Mucosa of rectum (tissue), 2 donors: ENCODE measurements at regions not wholly inside any gene's neighbourhood (a gene's known extent, or its start where the extent isn't known, plus 50 kb on each side); places are given as distances from the start of the nearest gene placed in this dataset.

ENCODE experiments used
- H3K27ac ChIP-seq, 2 donors: one replicate each; pipeline ENCODE4 v1.7.0; 2013; ENCODE audit warnings: inconsistent platforms in 2 of 2, low read depth in 2 of 2, low read length in 2 of 2
- H3K27me3 ChIP-seq, 2 donors: one replicate each; pipeline ENCODE4 v1.7.0; 2013; ENCODE audit warnings: low read length in 2 of 2; ENCODE audit not compliant: control insufficient read depth in 2 of 2, insufficient read depth in 2 of 2
- H3K36me3 ChIP-seq, 2 donors: one replicate each; pipeline ENCODE4 v1.7.0; 2013; ENCODE audit warnings: low read length in 2 of 2; ENCODE audit not compliant: control insufficient read depth in 2 of 2, insufficient read depth in 2 of 2
- H3K4me1 ChIP-seq, 2 donors: one replicate each; pipeline ENCODE4 v1.7.0; 2013; ENCODE audit warnings: low read length in 2 of 2, mild to moderate bottlenecking in 1 of 2; ENCODE audit not compliant: control insufficient read depth in 2 of 2, insufficient read depth in 2 of 2
- H3K4me3 ChIP-seq, 2 donors: one replicate each; pipeline ENCODE4 v1.7.0; 2013; ENCODE audit warnings: low read length in 2 of 2
- H3K9ac ChIP-seq, 2 donors: one replicate each; pipeline ENCODE4 v1.7.0; 2013; ENCODE audit warnings: low read length in 2 of 2, low read depth in 1 of 2, mild to moderate bottlenecking in 1 of 2
- H3K9me3 ChIP-seq, 2 donors: one replicate each; pipeline ENCODE4 v1.7.0; 2013; ENCODE audit warnings: low read length in 2 of 2; ENCODE audit not compliant: control insufficient read depth in 2 of 2
- donor health status: healthy.
- donor health status: Normal muscosa, but diverticular disease.

GRCh38 chr4:79652738-79653137 is 244.7 kb upstream of the GK2 start:
- H3K27me3 ChIP-seq: no peaks in the 10 kb centered on the region
- H3K36me3 ChIP-seq: no peaks in the 10 kb centered on the region
- no peak overlapping the region for H3K27ac ChIP-seq

DNA sequence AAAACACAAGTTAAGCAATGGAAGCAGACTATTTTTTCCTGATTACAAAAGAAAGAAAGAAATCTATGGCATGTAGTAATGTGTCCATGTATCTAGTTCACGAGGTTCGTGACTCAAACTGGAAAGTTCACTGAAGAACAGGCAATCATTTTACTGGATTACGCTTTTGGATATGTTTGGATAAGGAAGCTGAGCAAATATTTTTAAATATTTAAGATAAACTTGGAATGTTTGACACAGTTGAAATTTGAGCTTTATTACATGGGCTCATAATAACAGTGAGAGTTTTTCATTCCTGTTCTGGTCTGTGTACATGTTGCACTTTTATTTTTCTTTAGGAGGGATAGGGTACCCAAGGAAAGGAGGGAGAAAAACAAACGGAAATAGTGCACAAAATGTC is 244.2 kb upstream of the GK2 start:
- Histone ChIP-seq H3K27ac (no peak overlapping the region), H3K36me3 (no peaks in the 10 kb centered on the region), H3K9me3 (no peaks in the 10 kb centered on the region), H3K27me3 (no peaks in the 10 kb centered on the region), H3K4me3 (no peak overlapping the region), H3K9ac (no peak overlapping the region), H3K4me1 (peaks cover 0 to 3% of the 10 kb centered on the region in 2 donors)

More at GRCh38 chr4:79652738-79653137, 244.7 kb upstream of the GK2 start:
- Histone ChIP-seq H3K4me1 (peaks cover 0 to 3% of the 10 kb centered on the region in 2 donors), H3K9me3 (no peaks in the 10 kb centered on the region), H3K4me3 (no peak overlapping the region), H3K9ac (no peak overlapping the region)

- no peak overlapping the region for H3K4me3 ChIP-seq
- no peaks in the 10 kb centered on the region for H3K27me3 ChIP-seq
- H3K27ac ChIP-seq: no peak overlapping the region
- H3K4me1 ChIP-seq: peaks cover 0 to 3% of the 10 kb centered on the region in 2 donors
- no peak overlapping the region for H3K9ac ChIP-seq
- no peaks in the 10 kb centered on the region for H3K9me3 ChIP-seq
- H3K36me3 ChIP-seq: no peaks in the 10 kb centered on the region
These were observed 243.4 kb upstream of the GK2 start for GRCh38 chr4:79651456-79651855.

DNA sequence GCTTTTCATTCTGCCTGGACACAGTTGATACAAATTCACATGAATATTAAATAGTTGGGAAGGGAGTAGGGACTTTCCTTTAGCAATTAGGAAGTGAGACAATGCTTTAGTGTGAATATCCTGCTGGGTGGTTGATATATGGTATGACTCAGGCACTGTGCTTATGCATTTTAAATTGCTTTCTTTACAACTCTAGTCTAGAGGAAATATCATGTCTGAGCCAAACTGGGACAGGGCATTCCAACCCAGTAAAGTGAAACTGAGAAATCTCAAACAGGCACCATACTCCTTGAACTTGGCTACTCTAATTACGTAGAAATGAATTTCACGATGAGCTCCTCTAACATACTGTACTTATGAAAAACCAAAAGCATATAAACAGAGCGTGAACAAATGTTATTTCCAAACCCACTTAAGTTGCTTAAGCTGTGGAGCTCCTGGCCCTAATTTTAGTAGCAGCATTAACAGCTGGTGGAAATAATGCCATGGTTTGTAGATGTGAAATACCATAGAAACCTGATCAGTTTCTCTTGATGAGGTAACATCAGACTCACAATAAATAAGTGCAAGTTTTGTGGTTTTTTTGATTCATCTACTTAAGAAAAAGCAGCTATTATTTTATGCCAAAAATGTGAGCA is 242.9 kb upstream of the GK2 start:
- H3K36me3 ChIP-seq: no peaks in the 10 kb centered on the region
- H3K9me3 ChIP-seq: no peaks in the 10 kb centered on the region
- H3K27ac ChIP-seq: no peak overlapping the region
- H3K4me1 ChIP-seq: peaks cover 0 to 3% of the 10 kb centered on the region in 2 donors
- no peaks in the 10 kb centered on the region for H3K27me3 ChIP-seq
- H3K9ac ChIP-seq: no peak overlapping the region
- H3K4me3 ChIP-seq: no peak overlapping the region

DNA sequence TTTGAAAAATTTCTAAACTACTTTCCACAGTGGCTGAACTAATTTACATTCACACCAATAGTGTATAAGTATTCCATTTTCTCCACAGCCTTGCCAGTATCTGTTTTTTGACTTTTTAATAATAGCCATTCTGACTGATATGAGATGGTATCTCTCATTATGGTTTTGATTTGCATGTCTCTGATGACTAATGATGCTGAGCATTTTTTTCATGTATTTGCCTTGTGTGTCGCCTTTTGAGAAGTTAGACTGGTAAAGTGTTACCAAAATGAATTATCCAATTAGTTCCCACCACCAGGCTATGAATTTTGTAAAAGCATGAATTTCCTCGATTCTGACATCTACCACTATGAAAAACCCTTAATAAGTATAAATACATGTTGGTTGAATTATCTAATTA is 242.2 kb upstream of the GK2 start:
- H3K9me3 ChIP-seq: no peaks in the 10 kb centered on the region
- H3K9ac ChIP-seq: no peak overlapping the region
- no peak overlapping the region for H3K4me3 ChIP-seq
- H3K27me3 ChIP-seq: no peaks in the 10 kb centered on the region
- H3K36me3 ChIP-seq: no peaks in the 10 kb centered on the region
- no peak overlapping the region for H3K27ac ChIP-seq
- peaks cover 0 to 3% of the 10 kb centered on the region in 2 donors for H3K4me1 ChIP-seq

- no peaks in the 10 kb centered on the region for H3K27me3 ChIP-seq
- no peaks in the 10 kb centered on the region for H3K36me3 ChIP-seq
- no peaks in the 10 kb centered on the region for H3K4me1 ChIP-seq
- no peak overlapping the region for H3K9ac ChIP-seq
- H3K4me3 ChIP-seq: no peak overlapping the region
- H3K27ac ChIP-seq: no peak overlapping the region
- H3K9me3 ChIP-seq: no peaks in the 10 kb centered on the region
These were observed 237.9 kb upstream of the GK2 start for GRCh38 chr4:79645942-79646341.

DNA sequence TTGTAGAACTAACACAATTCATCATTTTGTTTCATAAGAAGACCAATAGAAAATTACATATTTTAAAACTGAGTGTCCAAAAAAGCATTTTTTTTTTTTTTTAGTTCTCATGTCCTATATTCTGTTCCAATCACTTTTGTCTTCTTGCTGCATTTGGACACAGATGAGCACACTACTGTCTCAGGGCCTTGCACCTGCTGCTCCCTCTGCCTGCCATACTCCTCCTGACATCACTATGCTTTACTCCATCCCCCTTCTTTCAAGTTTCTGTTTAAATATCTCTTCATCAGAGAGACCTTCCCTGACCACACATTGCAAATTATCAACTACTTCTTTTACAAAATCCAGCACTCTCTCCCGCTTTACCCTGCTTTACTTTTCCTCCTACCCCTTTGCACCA is 230.7 kb upstream of the GK2 start:
- H3K4me3 ChIP-seq: no peak overlapping the region
- no peaks in the 10 kb centered on the region for H3K36me3 ChIP-seq
- H3K9ac ChIP-seq: no peak overlapping the region
- no peak overlapping the region for H3K27ac ChIP-seq
- no peaks in the 10 kb centered on the region for H3K9me3 ChIP-seq
- no peaks in the 10 kb centered on the region for H3K27me3 ChIP-seq
- no peaks in the 10 kb centered on the region for H3K4me1 ChIP-seq

- Histone ChIP-seq H3K27ac (no peak overlapping the region), H3K36me3 (no peaks in the 10 kb centered on the region), H3K9me3 (no peaks in the 10 kb centered on the region), H3K9ac (no peak overlapping the region), H3K4me3 (no peak overlapping the region), H3K27me3 (no peaks in the 10 kb centered on the region), H3K4me1 (no peaks in the 10 kb centered on the region)
These were observed 229.0 kb upstream of the GK2 start for GRCh38 chr4:79636991-79637390.

GRCh38 chr4:79634111-79634510 is 226.1 kb upstream of the GK2 start:
- no peaks in the 10 kb centered on the region for H3K4me1 ChIP-seq
- H3K9me3 ChIP-seq: no peaks in the 10 kb centered on the region
- H3K36me3 ChIP-seq: no peaks in the 10 kb centered on the region
- no peak overlapping the region for H3K9ac ChIP-seq
- no peak overlapping the region for H3K4me3 ChIP-seq
- no peaks in the 10 kb centered on the region for H3K27me3 ChIP-seq
- H3K27ac ChIP-seq: no peak overlapping the region

GRCh38 chr4:79632114-79632513 is 224.1 kb upstream of the GK2 start:
- no peaks in the 10 kb centered on the region for H3K4me1 ChIP-seq
- H3K9ac ChIP-seq: no peak overlapping the region
- H3K27ac ChIP-seq: no peak overlapping the region
- no peak overlapping the region for H3K4me3 ChIP-seq
- H3K27me3 ChIP-seq: no peaks in the 10 kb centered on the region
- no peaks in the 10 kb centered on the region for H3K36me3 ChIP-seq
- no peaks in the 10 kb centered on the region for H3K9me3 ChIP-seq

DNA sequence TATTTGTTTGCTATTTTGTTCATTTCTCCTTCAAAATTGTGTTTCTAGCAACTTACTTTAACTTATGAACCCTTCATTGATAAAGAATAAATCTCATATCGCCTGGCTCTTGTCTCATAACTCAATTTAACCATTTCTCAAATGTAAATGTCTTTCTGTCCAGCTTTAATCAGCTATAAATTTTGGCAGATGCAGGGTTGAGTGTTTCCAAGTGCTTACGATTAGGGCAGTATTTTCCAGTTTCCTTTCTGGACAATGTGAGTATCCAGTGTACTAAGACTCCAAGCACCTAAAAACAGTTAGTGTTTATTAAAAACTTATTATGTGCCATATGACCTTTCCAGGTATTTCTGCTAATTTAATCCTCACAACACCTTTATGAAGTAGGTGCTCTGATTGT is 218.6 kb upstream of the GK2 start:
- Histone ChIP-seq H3K4me3 (no peak overlapping the region), H3K9ac (no peak overlapping the region), H3K9me3 (no peaks in the 10 kb centered on the region), H3K4me1 (no peaks in the 10 kb centered on the region), H3K27me3 (no peaks in the 10 kb centered on the region), H3K36me3 (no peaks in the 10 kb centered on the region), H3K27ac (no peak overlapping the region)
